Astrocyte (in vitro differentiated cells and primary cell): ENCODE measurements at regions not wholly inside any gene's neighbourhood (a gene's known extent, or its start where the extent isn't known, plus 50 kb on each side); places are given as distances from the start of the nearest gene placed in this dataset.

ENCODE experiments used
- DNase-seq: peaks from one replicate; pipeline ENCODE4 v3.0.0-alpha.2; 2010; ENCODE audit warnings: low read depth
- FAIRE-seq: peaks from 2 replicates; lab custom pipeline; 2011; peaks lifted over from hg19 to GRCh38; lab: Jason Lieb, UNC
- H2AFZ ChIP-seq: 2 replicates; pipeline ENCODE4 v1.6.0; 2012; ENCODE audit warnings: low read depth, low read length, inconsistent platforms
- H3K27ac ChIP-seq: 2 replicates; pipeline ENCODE4 v1.5.1; 2011; ENCODE audit warnings: low read depth, low read length, inconsistent platforms
- H3K27me3 ChIP-seq: 2 replicates; pipeline ENCODE4 v1.6.0; 2011; ENCODE audit warnings: low read length, inconsistent platforms; ENCODE audit not compliant: insufficient read depth
- H3K36me3 ChIP-seq: 2 replicates; pipeline ENCODE4 v1.5.1; 2011; ENCODE audit warnings: low read length, inconsistent platforms; ENCODE audit not compliant: insufficient read depth
- H3K4me1 ChIP-seq: 2 replicates; pipeline ENCODE4 v1.5.1; 2011; ENCODE audit warnings: low read length, inconsistent platforms; ENCODE audit not compliant: insufficient read depth
- H3K4me2 ChIP-seq: 2 replicates; pipeline ENCODE4 v1.6.0; 2012; ENCODE audit warnings: low read length, inconsistent platforms
- H3K4me3 ChIP-seq: 2 replicates; pipeline ENCODE4 v1.5.1; 2011; ENCODE audit warnings: low read depth, mild to moderate bottlenecking, low read length, inconsistent platforms; ENCODE audit not compliant: insufficient read depth
- H3K79me2 ChIP-seq: 2 replicates; pipeline ENCODE4 v1.6.0; 2012; ENCODE audit warnings: mild to moderate bottlenecking, low read length, inconsistent platforms; ENCODE audit not compliant: insufficient read depth
- H3K9ac ChIP-seq: 2 replicates; pipeline ENCODE4 v1.6.0; 2012; ENCODE audit warnings: mild to moderate bottlenecking, low read length, inconsistent platforms
- H3K9me3 ChIP-seq: 2 replicates; pipeline ENCODE4 v1.5.1; 2012; ENCODE audit warnings: low read depth, mild to moderate bottlenecking, low read length, inconsistent platforms; ENCODE audit not compliant: insufficient read depth
- H4K20me1 ChIP-seq: 2 replicates; pipeline ENCODE4 v1.6.0; 2012; ENCODE audit warnings: low read length, inconsistent platforms; ENCODE audit not compliant: insufficient read depth
- H3K27ac Mint-ChIP-seq: one replicate; pipeline ENCODE4 v1.8.0; 2021; ENCODE audit warnings: mild to moderate bottlenecking, mixed read lengths; ENCODE audit not compliant: unreplicated experiment
- H3K27me3 Mint-ChIP-seq: one replicate; pipeline ENCODE4 v1.8.0; 2021; ENCODE audit warnings: low read depth, mixed read lengths; ENCODE audit not compliant: unreplicated experiment
- H3K36me3 Mint-ChIP-seq: one replicate; pipeline ENCODE4 v1.8.0; 2021; ENCODE audit warnings: low read depth, mixed read lengths; ENCODE audit not compliant: unreplicated experiment
- H3K4me1 Mint-ChIP-seq: one replicate; pipeline ENCODE4 v1.8.0; 2021; ENCODE audit warnings: low read depth, mixed read lengths; ENCODE audit not compliant: unreplicated experiment
- H3K4me3 Mint-ChIP-seq: one replicate; pipeline ENCODE4 v1.8.0; 2021; ENCODE audit warnings: mild to moderate bottlenecking, moderate library complexity, mixed read lengths; ENCODE audit not compliant: unreplicated experiment
- H3K9me3 Mint-ChIP-seq: one replicate; pipeline ENCODE4 v1.8.0; 2021; ENCODE audit warnings: mild to moderate bottlenecking, mixed read lengths; ENCODE audit not compliant: unreplicated experiment
- CTCF ChIP-seq: IDR thresholded peaks from 2 replicates; pipeline ENCODE4 v1.5.1; 2011; ENCODE audit warnings: low read depth, mild to moderate bottlenecking, inconsistent platforms, low read length, moderate library complexity; ENCODE audit not compliant: insufficient read depth
- EZH2 ChIP-seq: IDR thresholded peaks from 2 replicates; pipeline ENCODE4 v1.6.1; 2012; ENCODE audit warnings: mild to moderate bottlenecking, low read length, inconsistent platforms; ENCODE audit not compliant: insufficient read depth

GRCh38 chr1:229220163-229220846, 50.6 kb upstream of the RAB4A start:
- TF ChIP-seq CTCF (no peak), EZH2 (no peak)
- Mint-ChIP-seq H3K4me1 (peaks cover 19% of the 10 kb centered on the region), H3K27ac (no peak overlapping the region), H3K27me3 (peaks cover 4% of the 10 kb centered on the region), H3K4me3 (no peak overlapping the region), H3K36me3 (no peaks in the 10 kb centered on the region), H3K9me3 (no peaks in the 10 kb centered on the region)
- H3K4me3 ChIP-seq, result no peak overlapping the region
- H3K9ac ChIP-seq, result no peak overlapping the region
- H4K20me1 ChIP-seq, result no peaks in the 10 kb centered on the region
- H2AFZ ChIP-seq, result no peak overlapping the region
- DNase-seq, result no peak
- no peak overlapping the region for H3K4me2 ChIP-seq
- no peak overlapping the region for H3K27ac ChIP-seq
- no peaks in the 10 kb centered on the region for H3K36me3 ChIP-seq
- peaks cover 2% of the 10 kb centered on the region for H3K4me1 ChIP-seq
- H3K27me3 ChIP-seq, result peaks cover 3% of the 10 kb centered on the region
- no peak for FAIRE-seq
- no peaks in the 10 kb centered on the region for H3K79me2 ChIP-seq
- H3K9me3 ChIP-seq, result no peaks in the 10 kb centered on the region

DNA sequence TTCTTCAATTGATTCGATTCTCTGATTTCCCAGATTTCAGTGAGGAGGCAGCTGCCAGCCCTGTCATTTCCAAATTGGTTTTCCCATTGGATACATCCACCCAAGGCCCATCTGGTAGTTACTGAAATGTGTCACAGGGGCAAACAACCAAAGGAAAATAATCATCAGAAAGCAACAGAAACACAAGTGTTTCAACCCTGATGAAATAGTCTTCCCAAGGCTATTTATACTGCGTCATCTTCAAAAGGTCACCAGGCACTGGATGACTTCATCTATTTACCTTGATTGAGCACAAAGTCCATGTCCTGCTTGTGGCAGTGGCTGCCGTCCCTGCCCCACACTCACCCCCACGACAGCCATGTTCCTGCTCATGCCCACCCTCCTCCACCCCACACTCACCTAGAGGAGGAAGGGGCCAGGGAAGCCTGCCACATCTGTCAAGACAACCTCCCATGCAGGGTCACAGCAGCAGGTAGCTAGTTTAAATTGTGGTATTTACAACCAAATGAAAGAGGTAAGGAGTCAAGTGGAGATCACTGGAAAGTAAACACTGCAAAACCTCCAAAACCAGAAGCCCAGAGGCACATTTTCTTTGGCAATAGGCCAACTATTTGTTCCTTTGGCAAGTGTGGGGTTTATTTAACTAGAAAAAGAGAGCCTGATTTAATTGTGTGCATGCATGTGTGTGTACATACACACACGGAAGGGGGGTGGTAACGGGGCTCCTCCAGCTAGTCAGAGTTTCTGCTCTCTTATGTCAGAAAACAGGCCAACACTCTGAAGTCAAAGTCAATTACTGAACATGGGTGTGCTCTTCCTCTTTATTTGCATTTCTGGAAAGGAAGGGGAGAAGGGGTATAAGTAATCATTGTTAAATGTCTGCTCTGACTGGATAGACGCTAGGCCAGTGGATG, 49.5 kb upstream of the RAB4A start:
- Mint-ChIP-seq H3K9me3 (no peaks in the 10 kb centered on the region), H3K27me3 (peaks cover 9% of the 10 kb centered on the region), H3K36me3 (no peaks in the 10 kb centered on the region), H3K4me1 (peaks cover 19% of the 10 kb centered on the region), H3K27ac (no peak overlapping the region), H3K4me3 (no peak overlapping the region)
- H3K9me3 ChIP-seq, result no peaks in the 10 kb centered on the region
- peaks cover 7% of the 10 kb centered on the region for H3K27me3 ChIP-seq
- H3K79me2 ChIP-seq, result no peaks in the 10 kb centered on the region
- no peaks in the 10 kb centered on the region for H3K36me3 ChIP-seq
- H2AFZ ChIP-seq, result no peak overlapping the region
- H3K27ac ChIP-seq, result no peak overlapping the region
- no peak for DNase-seq
- no peak for TF ChIP-seq EZH2
- no peak for TF ChIP-seq CTCF
- no peak for FAIRE-seq
- H4K20me1 ChIP-seq, result no peaks in the 10 kb centered on the region
- H3K9ac ChIP-seq, result no peak overlapping the region
- no peak overlapping the region for H3K4me2 ChIP-seq
- H3K4me3 ChIP-seq, result no peak overlapping the region
- peaks cover 2% of the 10 kb centered on the region for H3K4me1 ChIP-seq
